Upper lobe of left lung (tissue), 4 donors: ENCODE measurements at regions not wholly inside any gene's neighbourhood (a gene's known extent, or its start where the extent isn't known, plus 50 kb on each side); places are given as distances from the start of the nearest gene placed in this dataset.

ENCODE experiments used
- CTCF ChIP-seq, 6 experiments: fragments of 450-650 bp in 4 of 6; fragments of 200-600 bp in 2 of 6; sonication (generic) in 2 of 6; IDR thresholded peaks; one replicate each; pipeline ENCODE4 v1.5.1; 2016 to 2019; ENCODE audit warnings: antibody characterized with exemption in 6 of 6
- POLR2AphosphoS5 ChIP-seq, 2 donors: sonication (generic); formaldehyde crosslinking; IDR thresholded peaks; one replicate each; pipeline ENCODE4 v1.5.1; 2017; ENCODE audit warnings: antibody characterized with exemption in 2 of 2

- TF ChIP-seq POLR2AphosphoS5 (IDR thresholded peaks at IDR 0.05), result no peak
- TF ChIP-seq CTCF (IDR thresholded peaks at IDR 0.05), result no peak
These were observed 226.2 kb upstream of the BCOR start for GRCh38 chrX:40323977-40324376.
